GM10266 (cell line): ENCODE measurements at regions not wholly inside any gene's neighbourhood (a gene's known extent, or its start where the extent isn't known, plus 50 kb on each side); places are given as distances from the start of the nearest gene placed in this dataset.

ENCODE experiments used
- DNase-seq: peaks from one replicate; pipeline ENCODE4 v3.0.0; 2012; ENCODE audit errors: extremely low spot score
- CTCF ChIP-seq: IDR thresholded peaks from 2 replicates; pipeline ENCODE4 v1.5.1; 2012; ENCODE audit warnings: mild to moderate bottlenecking, low read depth; ENCODE audit not compliant: control insufficient read depth, insufficient read depth; ENCODE audit errors: missing control alignments

DNA sequence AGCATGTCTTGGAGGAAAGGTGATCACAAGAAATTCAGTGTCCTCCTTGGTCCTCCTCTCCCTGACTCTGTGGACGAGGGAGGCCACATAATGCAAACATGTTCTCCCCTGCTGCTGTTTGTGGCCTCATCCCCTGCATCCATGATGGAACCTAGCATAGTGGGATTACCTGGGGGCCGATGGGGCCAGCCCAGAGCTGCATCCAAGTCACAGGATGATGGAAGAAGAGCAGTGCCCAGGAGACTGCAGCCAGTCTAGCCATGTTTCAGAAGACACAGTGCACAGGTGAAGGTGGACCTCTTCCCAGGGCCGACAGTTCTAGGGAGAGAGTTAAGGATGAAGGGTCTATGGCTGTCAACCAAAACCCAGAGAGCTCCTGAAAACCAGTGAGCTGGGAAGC, 213.6 kb upstream of the B3GAT1 start:
- no peak for DNase-seq
- TF ChIP-seq CTCF = no peak

DNA sequence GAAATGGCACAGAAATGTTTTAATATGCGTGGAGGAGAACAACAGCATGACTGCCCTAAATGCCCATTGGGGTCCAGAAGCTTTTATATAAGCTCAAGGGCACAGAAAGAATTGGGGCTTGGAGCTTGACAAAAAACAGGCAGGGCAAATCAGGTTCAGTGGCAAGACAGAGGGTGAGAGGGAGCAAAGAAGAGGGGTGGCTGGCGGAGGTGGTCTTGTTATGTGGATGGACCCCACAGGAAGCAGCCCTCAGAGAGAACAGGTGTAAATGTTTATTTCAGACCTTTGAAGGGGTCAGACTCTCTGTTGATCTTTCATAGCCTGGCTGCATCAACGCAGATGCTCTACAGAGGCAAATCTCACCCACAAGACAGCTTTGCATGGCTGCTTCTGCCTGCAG, 213.1 kb upstream of the B3GAT1 start:
- TF ChIP-seq CTCF = no peak
- no peak for DNase-seq

GRCh38 chr11:134624166-134624920, 212.3 kb upstream of the B3GAT1 start:
- DNase-seq = no peak
- TF ChIP-seq CTCF = no peak

GRCh38 chr11:134623711-134624110, 211.7 kb upstream of the B3GAT1 start:
- no peak for DNase-seq
- no peak for TF ChIP-seq CTCF

GRCh38 chr11:134622458-134622857, 210.4 kb upstream of the B3GAT1 start:
- no peak for TF ChIP-seq CTCF
- DNase-seq = no peak

DNA sequence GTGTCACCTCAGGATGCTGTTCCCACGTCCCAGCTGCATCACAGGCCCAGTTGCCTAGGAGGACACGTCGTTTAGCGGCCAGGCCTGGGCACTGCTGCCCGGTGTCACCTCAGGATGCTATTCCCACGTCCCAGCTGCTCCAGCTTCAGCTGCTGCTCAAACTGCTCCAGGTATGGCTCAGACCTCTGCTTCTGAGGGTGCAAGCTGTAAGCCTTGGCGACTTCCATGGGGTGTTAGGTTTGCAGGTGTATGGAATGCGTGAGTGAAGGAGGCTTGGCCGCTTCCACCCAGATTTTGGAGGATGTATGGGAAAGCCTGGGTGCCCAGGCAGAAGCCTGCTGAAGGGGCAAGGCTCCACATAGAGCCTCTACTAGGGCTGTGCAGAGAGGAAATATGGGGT, 205.3 kb upstream of the B3GAT1 start:
- no peak for DNase-seq
- no peak for TF ChIP-seq CTCF

DNA sequence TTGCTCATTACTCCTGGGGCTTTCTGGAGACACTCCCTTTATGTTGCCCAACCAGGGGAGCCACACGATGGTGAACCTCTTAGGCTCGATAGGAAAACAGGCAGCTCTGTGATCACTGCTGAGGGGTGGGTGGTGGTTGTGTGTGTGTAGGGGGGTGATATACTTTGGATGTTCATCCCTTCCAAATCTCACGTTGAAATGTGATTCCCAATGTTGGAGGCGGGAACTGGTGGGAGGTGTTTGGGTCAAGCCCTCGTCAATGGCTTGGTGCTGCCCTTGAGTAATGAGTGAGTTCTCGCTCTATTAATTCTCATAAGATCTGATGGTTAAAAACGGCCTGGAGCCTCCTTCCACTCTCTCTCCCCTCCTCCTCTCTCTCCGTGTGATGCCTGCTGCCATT, 204.0 kb upstream of the B3GAT1 start:
- no peak for TF ChIP-seq CTCF
- no peak for DNase-seq
